Osteocyte (in vitro differentiated cells): ENCODE measurements at regions not wholly inside any gene's neighbourhood (a gene's known extent, or its start where the extent isn't known, plus 50 kb on each side); places are given as distances from the start of the nearest gene placed in this dataset.

Source experiments
- DNase-seq: peaks from one replicate; pipeline ENCODE4 v3.0.0; 2021; ENCODE audit warnings: mixed read lengths; ENCODE audit not compliant: unreplicated experiment; ENCODE audit errors: extremely low spot score
- H3K27ac Mint-ChIP-seq: one replicate; pipeline ENCODE4 v1.8.0; 2021; ENCODE audit warnings: mild to moderate bottlenecking, mixed read lengths; ENCODE audit not compliant: unreplicated experiment
- H3K27me3 Mint-ChIP-seq: one replicate; pipeline ENCODE4 v1.8.0; 2021; ENCODE audit warnings: mixed read lengths; ENCODE audit not compliant: unreplicated experiment
- H3K36me3 Mint-ChIP-seq: one replicate; pipeline ENCODE4 v1.8.0; 2021; ENCODE audit warnings: mixed read lengths; ENCODE audit not compliant: unreplicated experiment
- H3K4me1 Mint-ChIP-seq: one replicate; pipeline ENCODE4 v1.8.0; 2021; ENCODE audit warnings: mixed read lengths; ENCODE audit not compliant: unreplicated experiment
- H3K4me3 Mint-ChIP-seq: one replicate; pipeline ENCODE4 v1.8.0; 2021; ENCODE audit warnings: mild to moderate bottlenecking, moderate library complexity, mixed read lengths; ENCODE audit not compliant: unreplicated experiment
- H3K9me3 Mint-ChIP-seq: one replicate; pipeline ENCODE4 v1.8.0; 2021; ENCODE audit warnings: mixed read lengths; ENCODE audit not compliant: unreplicated experiment
- TF ChIP-seq, protein P1 (sequence below): fragments of 200-600 bp; sonication (generic); IDR thresholded peaks from 2 replicates; pipeline ENCODE4 v1.5.0; 2021; ENCODE audit warnings: antibody characterized with exemption, mild to moderate bottlenecking, moderate library complexity

DNA sequence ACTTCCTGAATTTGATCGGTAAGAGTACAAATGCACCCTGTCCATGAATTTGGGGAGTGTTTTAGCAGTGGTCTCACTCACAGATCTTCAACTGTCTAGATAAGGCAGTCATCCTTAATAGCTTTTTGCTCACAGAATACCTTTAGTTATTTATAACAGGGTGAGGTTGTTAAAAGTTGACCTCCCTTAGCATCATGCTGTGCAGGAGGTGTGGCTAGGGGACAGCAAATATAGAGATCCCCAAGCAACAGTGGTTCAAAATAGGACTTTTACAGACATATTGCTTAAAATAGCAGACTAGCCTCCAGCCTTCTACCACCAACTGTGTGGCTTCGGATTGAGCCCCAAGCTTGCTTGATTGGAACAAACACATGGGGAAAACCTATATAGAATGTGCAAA lies 724.4 kb downstream of the TLE1 start:
- Mint-ChIP-seq H3K4me1 (peaks cover 12% of the 10 kb centered on the region), H3K4me3 (no peak overlapping the region), H3K27ac (no peak overlapping the region), H3K27me3 (no peaks in the 10 kb centered on the region), H3K36me3 (no peaks in the 10 kb centered on the region), H3K9me3 (peaks cover 10% of the 10 kb centered on the region)
- no peak for DNase-seq
- TF ChIP-seq, protein P1, sequence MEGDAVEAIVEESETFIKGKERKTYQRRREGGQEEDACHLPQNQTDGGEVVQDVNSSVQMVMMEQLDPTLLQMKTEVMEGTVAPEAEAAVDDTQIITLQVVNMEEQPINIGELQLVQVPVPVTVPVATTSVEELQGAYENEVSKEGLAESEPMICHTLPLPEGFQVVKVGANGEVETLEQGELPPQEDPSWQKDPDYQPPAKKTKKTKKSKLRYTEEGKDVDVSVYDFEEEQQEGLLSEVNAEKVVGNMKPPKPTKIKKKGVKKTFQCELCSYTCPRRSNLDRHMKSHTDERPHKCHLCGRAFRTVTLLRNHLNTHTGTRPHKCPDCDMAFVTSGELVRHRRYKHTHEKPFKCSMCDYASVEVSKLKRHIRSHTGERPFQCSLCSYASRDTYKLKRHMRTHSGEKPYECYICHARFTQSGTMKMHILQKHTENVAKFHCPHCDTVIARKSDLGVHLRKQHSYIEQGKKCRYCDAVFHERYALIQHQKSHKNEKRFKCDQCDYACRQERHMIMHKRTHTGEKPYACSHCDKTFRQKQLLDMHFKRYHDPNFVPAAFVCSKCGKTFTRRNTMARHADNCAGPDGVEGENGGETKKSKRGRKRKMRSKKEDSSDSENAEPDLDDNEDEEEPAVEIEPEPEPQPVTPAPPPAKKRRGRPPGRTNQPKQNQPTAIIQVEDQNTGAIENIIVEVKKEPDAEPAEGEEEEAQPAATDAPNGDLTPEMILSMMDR: no peak

DNA sequence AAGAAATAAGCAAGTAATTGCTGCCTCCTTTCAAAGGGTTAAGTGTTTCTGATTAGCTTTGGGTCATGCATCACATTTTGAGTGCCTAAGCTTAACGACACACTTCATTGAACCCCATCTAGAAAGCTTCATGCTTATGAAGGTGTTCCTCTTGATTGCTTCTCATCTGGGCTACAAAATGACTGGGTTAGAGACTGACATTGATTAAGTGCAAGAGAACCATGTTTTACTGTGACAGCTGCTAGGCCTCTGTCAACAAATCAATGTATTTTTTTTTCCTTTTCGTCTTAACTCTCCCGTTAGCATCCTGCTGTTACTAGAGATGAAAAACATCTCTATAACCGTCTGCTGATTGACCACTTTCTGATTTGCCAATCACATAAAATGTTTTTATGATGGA lies 725.0 kb downstream of the TLE1 start:
- Mint-ChIP-seq H3K36me3 (no peaks in the 10 kb centered on the region), H3K27ac (no peak overlapping the region), H3K4me1 (peaks cover 12% of the 10 kb centered on the region), H3K9me3 (peaks cover 6% of the 10 kb centered on the region), H3K4me3 (no peak overlapping the region), H3K27me3 (no peaks in the 10 kb centered on the region)
- TF ChIP-seq, protein P1: no peak
- no peak for DNase-seq

DNA sequence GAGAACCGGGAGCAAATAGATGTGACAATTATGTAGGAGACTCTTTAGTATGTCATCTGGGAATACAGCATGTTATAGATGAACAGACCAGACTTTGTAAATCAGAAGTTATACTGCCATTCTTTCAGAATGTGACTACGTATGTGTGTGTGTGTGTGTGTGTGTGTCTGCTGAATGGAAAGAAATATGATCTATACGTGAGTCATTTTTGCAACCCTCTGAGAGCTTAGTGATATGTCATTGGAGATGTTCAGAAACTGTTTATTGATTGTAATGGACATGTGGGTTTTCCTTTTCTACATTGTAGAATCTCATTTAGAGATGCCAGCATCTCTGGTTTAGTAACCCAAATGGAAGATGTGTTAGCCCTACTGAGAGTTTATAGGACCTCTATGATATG lies 731.5 kb downstream of the TLE1 start:
- Mint-ChIP-seq H3K27ac (no peak overlapping the region), H3K9me3 (peaks cover 5% of the 10 kb centered on the region), H3K36me3 (no peaks in the 10 kb centered on the region), H3K27me3 (no peaks in the 10 kb centered on the region), H3K4me3 (no peak overlapping the region), H3K4me1 (peaks cover 4% of the 10 kb centered on the region)
- TF ChIP-seq, protein P1: no peak
- DNase-seq: no peak

DNA sequence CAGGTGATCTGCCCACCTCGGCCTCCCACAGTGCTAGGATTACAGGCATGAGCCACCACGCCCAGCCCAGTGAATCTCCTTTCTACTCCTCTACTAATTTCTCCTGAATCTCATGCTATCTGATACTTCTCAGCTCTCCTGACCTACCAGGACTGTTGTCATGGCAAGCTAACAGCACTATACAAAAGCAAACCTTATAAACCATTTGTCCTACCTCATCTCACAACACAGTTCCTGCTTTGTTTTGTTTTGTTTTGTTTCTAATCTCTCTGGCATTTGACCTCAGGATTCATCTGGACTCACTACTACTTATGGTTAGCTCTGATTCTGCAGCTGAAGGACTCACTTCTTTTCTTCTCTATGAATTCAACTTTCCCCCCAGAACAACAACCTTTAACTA lies 734.8 kb downstream of the TLE1 start:
- no peak overlapping the region for H3K27ac Mint-ChIP-seq
- TF ChIP-seq, protein P1: no peak
- no peaks in the 10 kb centered on the region for H3K36me3 Mint-ChIP-seq
- DNase-seq: no peak
- H3K27me3 Mint-ChIP-seq: no peaks in the 10 kb centered on the region
- H3K4me3 Mint-ChIP-seq: no peak overlapping the region
- H3K4me1 Mint-ChIP-seq: no peaks in the 10 kb centered on the region
- H3K9me3 Mint-ChIP-seq: no peaks in the 10 kb centered on the region

DNA sequence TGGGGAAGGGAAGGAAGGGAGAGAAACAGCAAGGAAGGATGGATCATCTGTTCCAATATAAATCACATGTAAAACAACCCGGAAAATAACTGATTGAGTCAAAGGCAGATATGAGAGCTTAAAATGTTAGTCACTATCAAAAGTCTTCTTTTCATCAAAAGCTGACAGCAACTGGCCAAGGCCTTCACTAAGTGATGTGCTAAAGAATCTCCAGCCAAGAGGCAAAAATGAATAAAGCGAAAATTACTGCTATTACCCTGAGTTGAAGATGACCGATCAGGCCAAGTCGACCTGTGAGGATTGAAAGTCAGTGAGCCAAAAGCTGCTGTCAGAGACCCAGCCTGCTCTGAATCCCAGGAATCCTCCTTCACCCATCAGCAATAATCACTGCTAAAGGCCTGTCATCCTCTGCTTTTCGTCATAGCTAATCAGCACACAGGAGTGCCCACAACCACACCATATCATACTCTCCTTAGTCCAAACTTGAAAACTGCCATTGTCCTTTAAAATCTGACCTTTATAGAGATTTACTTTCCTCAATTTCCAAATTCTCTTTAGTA lies 736.9 kb downstream of the TLE1 start:
- H3K9me3 Mint-ChIP-seq: no peaks in the 10 kb centered on the region
- peaks cover 2% of the 10 kb centered on the region for H3K4me1 Mint-ChIP-seq
- H3K27ac Mint-ChIP-seq: no peak overlapping the region
- no peak overlapping the region for H3K4me3 Mint-ChIP-seq
- TF ChIP-seq, protein P1: no peak
- H3K36me3 Mint-ChIP-seq: no peaks in the 10 kb centered on the region
- no peaks in the 10 kb centered on the region for H3K27me3 Mint-ChIP-seq
- no peak for DNase-seq
